DND-41 (cell line): ENCODE measurements at regions not wholly inside any gene's neighbourhood (a gene's known extent, or its start where the extent isn't known, plus 50 kb on each side); places are given as distances from the start of the nearest gene placed in this dataset.
A peak's percentile ranks its signal among the peaks of the same experiment; 100 is the strongest.

ENCODE experiments used
- ATAC-seq: fragments of 200-7000 bp; cut with Tn5 transposase; 3 replicates; pipeline ENCODE4 v1.9.1; 2021; ENCODE audit warnings: low read depth; ENCODE audit not compliant: insufficient read depth
- DNase-seq: peaks from one replicate; pipeline ENCODE4 v3.0.0-alpha.2; 2020
- H2AFZ ChIP-seq: 2 replicates; pipeline ENCODE4 v1.6.0; 2012; ENCODE audit warnings: low read depth, low read length
- H3K27ac ChIP-seq: 2 replicates; pipeline ENCODE4 v1.5.1; 2012; ENCODE audit warnings: low read length, inconsistent platforms
- H3K27me3 ChIP-seq: fragments of 200-600 bp; sonication (generic); 2 replicates; pipeline ENCODE4 v1.6.0; 2012; ENCODE audit warnings: low read length, mild to moderate bottlenecking, inconsistent platforms; ENCODE audit not compliant: insufficient read depth, poor library complexity
- H3K36me3 ChIP-seq: 2 replicates; pipeline ENCODE4 v1.5.1; 2012; ENCODE audit warnings: low read length, inconsistent platforms; ENCODE audit not compliant: insufficient read depth
- H3K4me1 ChIP-seq: 2 replicates; pipeline ENCODE4 v1.5.1; 2012; ENCODE audit warnings: mild to moderate bottlenecking, low read length; ENCODE audit not compliant: insufficient read depth
- H3K4me2 ChIP-seq: 2 replicates; pipeline ENCODE4 v1.6.0; 2012; ENCODE audit warnings: mild to moderate bottlenecking, moderate library complexity, low read length, inconsistent platforms; ENCODE audit not compliant: insufficient read depth
- H3K4me3 ChIP-seq, 2 experiments: fragments of 200-600 bp in 1 of 2; shearing (Covaris generic) in 1 of 2; 2 replicates each; pipeline ENCODE4 v1.5.1; 2012 to 2016; ENCODE audit warnings: inconsistent platforms in 2 of 2, low read length in 2 of 2, mild to moderate bottlenecking in 2 of 2, low read depth in 1 of 2, moderate library complexity in 1 of 2
- H3K79me2 ChIP-seq: 2 replicates; pipeline ENCODE4 v1.6.0; 2012; ENCODE audit warnings: low read length, inconsistent platforms; ENCODE audit not compliant: insufficient read depth
- H3K9ac ChIP-seq: 2 replicates; pipeline ENCODE4 v1.6.0; 2012; ENCODE audit warnings: low read depth, mild to moderate bottlenecking, inconsistent platforms, low read length, moderate library complexity
- H3K9me3 ChIP-seq: 2 replicates; pipeline ENCODE4 v1.5.1; 2012; ENCODE audit warnings: low read length, moderate library complexity, mild to moderate bottlenecking, inconsistent platforms; ENCODE audit not compliant: insufficient read depth, severe bottlenecking
- H4K20me1 ChIP-seq: 2 replicates; pipeline ENCODE4 v1.6.0; 2012; ENCODE audit warnings: low read length; ENCODE audit not compliant: insufficient read depth
- EZH2 ChIP-seq: IDR thresholded peaks from 3 replicates; pipeline ENCODE4 v1.6.1; 2012; ENCODE audit warnings: borderline replicate concordance, low read depth, mild to moderate bottlenecking, moderate library complexity, low read length, inconsistent platforms; ENCODE audit not compliant: severe bottlenecking
- TF ChIP-seq, protein P1 (sequence below): IDR thresholded peaks from 2 replicates; pipeline ENCODE4 v1.5.1; 2012; ENCODE audit warnings: borderline replicate concordance, low read length, moderate library complexity, mild to moderate bottlenecking; ENCODE audit not compliant: poor library complexity, severe bottlenecking; ENCODE audit errors: extremely low read depth

DNA sequence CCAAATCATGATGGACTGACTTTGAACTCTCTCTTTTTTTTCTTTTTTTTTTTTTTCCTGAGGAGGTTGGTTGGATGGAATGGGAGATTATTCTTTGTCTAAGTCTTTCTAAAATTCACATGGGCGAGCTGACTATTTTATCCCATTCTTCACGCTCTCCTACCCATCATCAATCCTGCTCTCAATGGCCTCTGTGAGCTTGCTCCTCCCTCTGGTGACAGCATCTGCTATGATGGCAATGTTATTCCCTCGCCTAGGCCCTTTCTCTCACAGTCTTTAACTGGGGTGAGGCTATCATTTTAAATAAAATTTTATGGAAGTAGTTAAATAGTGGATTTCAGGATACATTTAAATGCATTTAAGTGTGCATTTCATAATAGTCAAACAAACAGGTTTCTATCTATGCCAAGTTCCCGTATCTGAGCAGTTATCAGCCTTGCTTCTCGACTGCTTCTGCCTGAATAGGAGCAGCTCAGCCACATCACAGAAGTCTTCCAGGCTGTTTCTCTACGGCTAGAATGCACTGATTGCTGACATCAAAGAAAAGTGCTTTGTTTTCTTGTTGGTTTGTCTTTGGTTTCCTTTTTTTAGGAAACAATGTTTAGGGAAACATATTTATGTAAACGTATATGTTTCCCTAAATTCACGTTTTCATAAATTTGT, 2233.8 kb downstream of the MAT2B start:
- H3K4me2 ChIP-seq = no peak overlapping the region
- no peaks in the 10 kb centered on the region for H3K9me3 ChIP-seq
- no peak overlapping the region for H3K9ac ChIP-seq
- H3K4me3 ChIP-seq = no peak overlapping the region
- no peak overlapping the region for H2AFZ ChIP-seq
- H4K20me1 ChIP-seq = no peaks in the 10 kb centered on the region
- peaks cover 18% of the 10 kb centered on the region for H3K4me1 ChIP-seq
- no peaks in the 10 kb centered on the region for H3K36me3 ChIP-seq
- TF ChIP-seq EZH2 = no peak
- TF ChIP-seq, protein P1, sequence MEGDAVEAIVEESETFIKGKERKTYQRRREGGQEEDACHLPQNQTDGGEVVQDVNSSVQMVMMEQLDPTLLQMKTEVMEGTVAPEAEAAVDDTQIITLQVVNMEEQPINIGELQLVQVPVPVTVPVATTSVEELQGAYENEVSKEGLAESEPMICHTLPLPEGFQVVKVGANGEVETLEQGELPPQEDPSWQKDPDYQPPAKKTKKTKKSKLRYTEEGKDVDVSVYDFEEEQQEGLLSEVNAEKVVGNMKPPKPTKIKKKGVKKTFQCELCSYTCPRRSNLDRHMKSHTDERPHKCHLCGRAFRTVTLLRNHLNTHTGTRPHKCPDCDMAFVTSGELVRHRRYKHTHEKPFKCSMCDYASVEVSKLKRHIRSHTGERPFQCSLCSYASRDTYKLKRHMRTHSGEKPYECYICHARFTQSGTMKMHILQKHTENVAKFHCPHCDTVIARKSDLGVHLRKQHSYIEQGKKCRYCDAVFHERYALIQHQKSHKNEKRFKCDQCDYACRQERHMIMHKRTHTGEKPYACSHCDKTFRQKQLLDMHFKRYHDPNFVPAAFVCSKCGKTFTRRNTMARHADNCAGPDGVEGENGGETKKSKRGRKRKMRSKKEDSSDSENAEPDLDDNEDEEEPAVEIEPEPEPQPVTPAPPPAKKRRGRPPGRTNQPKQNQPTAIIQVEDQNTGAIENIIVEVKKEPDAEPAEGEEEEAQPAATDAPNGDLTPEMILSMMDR = no peak
- DNase-seq (no peak), ATAC-seq (no peak)
- H3K79me2 ChIP-seq = no peaks in the 10 kb centered on the region
- no peak overlapping the region for H3K27ac ChIP-seq
- no peaks in the 10 kb centered on the region for H3K27me3 ChIP-seq

DNA sequence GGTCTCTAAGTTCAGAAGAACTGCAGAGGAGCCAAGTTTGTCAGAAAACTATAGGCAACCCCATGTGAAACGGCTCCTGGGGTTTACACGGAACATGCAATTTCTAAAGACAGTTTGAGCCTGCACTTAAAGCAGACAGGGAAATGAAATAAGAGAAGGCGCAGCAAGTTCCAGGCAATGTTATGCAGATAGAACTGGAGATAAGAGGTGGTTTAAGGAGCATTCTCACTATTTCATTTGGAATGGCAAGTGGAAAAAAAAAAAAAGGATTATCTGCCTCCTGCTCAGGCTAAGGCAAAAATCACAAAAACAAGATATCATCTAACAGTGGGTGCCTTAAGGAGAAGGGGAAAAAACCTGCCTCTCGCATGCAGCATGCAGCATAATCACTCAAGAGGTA, 2252.4 kb downstream of the MAT2B start:
- TF ChIP-seq, protein P1 = no peak
- TF ChIP-seq EZH2 = no peak
- DNase-seq (no peak), ATAC-seq (no peak)
- Histone ChIP-seq H2AFZ (no peak overlapping the region; the same call in 1 of the 2 replicates), H3K4me3 (no peak overlapping the region), H3K4me1 (no peaks in the 10 kb centered on the region), H3K9me3 (no peaks in the 10 kb centered on the region), H3K79me2 (no peaks in the 10 kb centered on the region), H3K9ac (no peak overlapping the region), H3K27ac (no peak overlapping the region), H3K4me2 (no peak overlapping the region), H4K20me1 (no peaks in the 10 kb centered on the region), H3K36me3 (no peaks in the 10 kb centered on the region), H3K27me3 (no peaks in the 10 kb centered on the region)

DNA sequence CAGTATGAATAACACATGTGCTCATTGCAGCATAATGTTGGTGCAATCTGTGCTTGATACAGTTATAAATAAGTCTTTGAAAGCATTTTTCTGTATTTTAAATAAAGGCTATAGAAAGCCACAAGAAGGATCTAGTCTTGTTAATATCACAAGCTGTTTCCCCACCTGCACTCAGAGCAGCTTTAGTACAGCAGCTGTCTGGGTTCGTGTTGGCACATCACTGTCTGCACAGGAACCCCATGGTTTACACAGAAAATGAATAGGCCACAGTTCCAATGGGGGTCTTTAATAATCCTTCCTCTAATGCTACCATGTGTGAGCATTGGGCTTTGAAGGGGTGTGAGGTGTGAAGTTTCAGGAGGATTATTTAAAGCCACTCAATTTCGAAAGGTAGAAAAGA, 2269.7 kb downstream of the MAT2B start:
- Histone ChIP-seq H3K4me2 (peak overlapping the region; percentile 27), H3K36me3 (no peaks in the 10 kb centered on the region), H3K79me2 (no peaks in the 10 kb centered on the region), H3K27ac (peak overlapping the region; percentile 68), H2AFZ (peak overlapping the region; percentile 45; the same call in 1 of the 2 replicates), H3K9me3 (no peaks in the 10 kb centered on the region), H3K4me1 (peaks cover 59% of the 10 kb centered on the region), H3K9ac (peak overlapping the region; percentile 9; the same call in 1 of the 2 replicates), H4K20me1 (no peaks in the 10 kb centered on the region), H3K4me3 (no peak overlapping the region), H3K27me3 (no peaks in the 10 kb centered on the region)
- no peak for TF ChIP-seq EZH2
- TF ChIP-seq, protein P1 = no peak
- DNase-seq (peak; percentile 19), ATAC-seq (peak; percentile 52; the same call in 2 of the 3 replicates)

DNA sequence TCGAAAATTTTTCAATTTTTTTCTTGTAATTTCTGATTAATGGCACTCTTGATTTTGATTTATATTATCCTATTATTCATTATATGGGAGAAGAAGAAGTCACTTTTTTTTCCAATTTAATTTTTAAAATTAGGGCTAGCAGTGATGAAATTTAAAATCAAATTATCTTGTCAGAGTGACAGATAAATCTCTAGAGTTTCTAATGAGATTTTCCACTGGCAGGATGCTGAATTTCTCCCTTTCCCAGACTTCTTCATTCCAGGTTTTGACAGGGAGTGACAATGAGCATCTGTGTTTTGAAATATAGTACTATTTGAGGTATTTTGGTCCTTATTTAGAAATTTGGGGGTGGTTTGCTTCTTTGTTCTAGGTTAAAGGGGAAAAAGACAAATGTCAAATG, 2274.1 kb downstream of the MAT2B start:
- no peaks in the 10 kb centered on the region for H3K27me3 ChIP-seq
- TF ChIP-seq, protein P1 = no peak
- no peak for TF ChIP-seq EZH2
- H3K79me2 ChIP-seq = no peaks in the 10 kb centered on the region
- no peak for DNase-seq
- no peak overlapping the region for H3K9ac ChIP-seq
- ATAC-seq = no peak
- H3K4me3 ChIP-seq = no peak overlapping the region
- H4K20me1 ChIP-seq = no peaks in the 10 kb centered on the region
- no peaks in the 10 kb centered on the region for H3K36me3 ChIP-seq
- H2AFZ ChIP-seq = no peak overlapping the region
- H3K27ac ChIP-seq = no peak overlapping the region
- no peak overlapping the region for H3K4me2 ChIP-seq
- peaks cover 64% of the 10 kb centered on the region for H3K4me1 ChIP-seq
- H3K9me3 ChIP-seq = no peaks in the 10 kb centered on the region
